Stimulated activated CD8-positive, alpha-beta memory T cell treated with anti-CD3 and anti-CD28 coated beads, Interleukin-15, amount 100 ng/mL, for 24 hours (primary cell): ENCODE measurements at regions not wholly inside any gene's neighbourhood (a gene's known extent, or its start where the extent isn't known, plus 50 kb on each side); places are given as distances from the start of the nearest gene placed in this dataset.
A peak's percentile ranks its signal among the peaks of the same experiment; 100 is the strongest.
"Not testable (repeated sequence)": the region's sequence is repeated elsewhere in the genome, so short reads cannot be mapped to it uniquely, and the experiment has no call there.

Experiments
- DNase-seq: peaks from one replicate; pipeline ENCODE4 v3.0.0-alpha.2; 2020; ENCODE audit warnings: low read depth

GRCh38 chr21:17738176-17738953 lies 80.8 kb downstream of the C21orf91 start:
- DNase-seq, result no peak

GRCh38 chr21:17736072-17736471 lies 83.1 kb downstream of the C21orf91 start:
- DNase-seq, result no peak

- DNase-seq, result no peak
Observed at GRCh38 chr21:17733209-17733608, 85.9 kb downstream of the C21orf91 start.

- DNase-seq, result no peak
Observed at GRCh38 chr21:17732306-17732705, 86.8 kb downstream of the C21orf91 start.

- DNase-seq, result no peak
Observed at GRCh38 chr21:17731554-17731953, 87.6 kb downstream of the C21orf91 start.

GRCh38 chr21:17730782-17731181 lies 88.4 kb downstream of the C21orf91 start:
- no peak for DNase-seq

GRCh38 chr21:17729455-17729854 lies 89.7 kb downstream of the C21orf91 start:
- no peak for DNase-seq

GRCh38 chr21:17727361-17727760 lies 91.8 kb downstream of the C21orf91 start:
- DNase-seq, result no peak

GRCh38 chr21:17726047-17726829 lies 92.9 kb downstream of the C21orf91 start:
- DNase-seq, result no peak

GRCh38 chr21:17725339-17725738 lies 93.8 kb downstream of the C21orf91 start:
- DNase-seq, result no peak

GRCh38 chr21:17712887-17713286 lies 100.2 kb upstream of the BTG3 start:
- DNase-seq, result no peak

GRCh38 chr21:17711896-17712295 lies 99.2 kb upstream of the BTG3 start:
- no peak for DNase-seq

GRCh38 chr21:17709266-17709611 lies 96.5 kb upstream of the BTG3 start:
- no peak for DNase-seq

GRCh38 chr21:17708522-17709265 lies 96.0 kb upstream of the BTG3 start:
- no peak for DNase-seq

- no peak for DNase-seq
Observed at GRCh38 chr21:17699524-17700189, 87.0 kb upstream of the BTG3 start.

- no peak for DNase-seq
Observed at GRCh38 chr21:17697473-17697872, 84.8 kb upstream of the BTG3 start.

GRCh38 chr21:17694416-17694815 lies 81.7 kb upstream of the BTG3 start:
- DNase-seq, result not testable (repeated sequence)

- DNase-seq, result no peak
Observed at GRCh38 chr21:17693801-17694200, 81.1 kb upstream of the BTG3 start.

- no peak for DNase-seq
Observed at GRCh38 chr21:17690078-17690494, 77.4 kb upstream of the BTG3 start.

GRCh38 chr21:17688912-17689874 lies 76.5 kb upstream of the BTG3 start:
- peak; percentile 16 for DNase-seq

- DNase-seq, result no peak
Observed at GRCh38 chr21:17682924-17683323, 70.2 kb upstream of the BTG3 start.
